OCI-LY7 (cell line): ENCODE measurements at regions not wholly inside any gene's neighbourhood (a gene's known extent, or its start where the extent isn't known, plus 50 kb on each side); places are given as distances from the start of the nearest gene placed in this dataset.

Experiments used
- BruUV-seq: library from RNA; stranded (reverse); fragments of 400-500 nt; replicated peaks from 2 replicates; lab custom pipeline; 2021; lab: Mats Ljungman, UMichigan
- CTCF ChIA-PET: fragments of 300-600 bp; sonication (Branson Sonifier 250); formaldehyde crosslinking; loops from one replicate; lab custom pipeline; 2022; ENCODE audit warnings: antibody characterized with exemption; ENCODE audit not compliant: unreplicated experiment; lab: Charles Lee
- POLR2A ChIA-PET: fragments of 300-600 bp; sonication (Branson Sonifier 250); formaldehyde crosslinking; loops from one replicate; lab custom pipeline; 2022; ENCODE audit warnings: antibody characterized with exemption; lab: Charles Lee
- DNase-seq: peaks from one replicate; pipeline ENCODE4 v3.0.0-alpha.2; 2015; ENCODE audit warnings: low spot score
- H2AFZ ChIP-seq: fragments of 200-600 bp; sonication (generic), shearing (Covaris generic); 2 replicates; pipeline ENCODE4 v1.6.1; 2014; ENCODE audit warnings: mild to moderate bottlenecking, antibody characterized with exemption, low read length, moderate library complexity
- H3K27ac ChIP-seq: fragments of 200-600 bp; sonication (generic); 2 replicates; pipeline ENCODE4 v1.5.1; 2014; ENCODE audit warnings: mixed run types, low read depth, mild to moderate bottlenecking, moderate library complexity, low read length, inconsistent platforms; ENCODE audit not compliant: poor library complexity, severe bottlenecking
- H3K36me3 ChIP-seq: fragments of 200-600 bp; sonication (generic); 2 replicates; pipeline ENCODE4 v1.6.1; 2014; ENCODE audit warnings: mild to moderate bottlenecking, antibody characterized with exemption, low read length, moderate library complexity, mixed read lengths; ENCODE audit not compliant: insufficient read depth
- H3K4me1 ChIP-seq: fragments of 200-600 bp; sonication (generic); 2 replicates; pipeline ENCODE4 v1.5.1; 2014; ENCODE audit warnings: mild to moderate bottlenecking, low read length; ENCODE audit not compliant: insufficient read depth, poor library complexity, severe bottlenecking
- H3K4me2 ChIP-seq: fragments of 200-600 bp; sonication (generic); 2 replicates; pipeline ENCODE4 v1.6.1; 2014; ENCODE audit warnings: mild to moderate bottlenecking, low read length
- H3K4me3 ChIP-seq: fragments of 200-600 bp; sonication (generic); 2 replicates; pipeline ENCODE4 v1.5.1; 2014; ENCODE audit warnings: mild to moderate bottlenecking, low read depth, low read length; ENCODE audit not compliant: poor library complexity, severe bottlenecking
- H3K79me2 ChIP-seq: fragments of 200-600 bp; sonication (generic); 2 replicates; pipeline ENCODE4 v1.6.1; 2016; ENCODE audit warnings: low read depth, mild to moderate bottlenecking, low read length, moderate library complexity, mixed read lengths; ENCODE audit not compliant: insufficient read depth
- H3K9me2 ChIP-seq: fragments of 200-600 bp; sonication (generic); 2 replicates; pipeline ENCODE4 v1.6.1; 2016; ENCODE audit warnings: mild to moderate bottlenecking, low read length, mixed read lengths; ENCODE audit not compliant: insufficient read depth
- H3K9me3 ChIP-seq: fragments of 200-600 bp; sonication (generic); 2 replicates; pipeline ENCODE4 v1.6.1; 2014; ENCODE audit warnings: mild to moderate bottlenecking, mixed run types, low read length, mixed read lengths
- H4K20me1 ChIP-seq: fragments of 200-600 bp; sonication (generic); 2 replicates; pipeline ENCODE4 v1.6.1; 2014; ENCODE audit warnings: mild to moderate bottlenecking, antibody characterized with exemption, low read length, moderate library complexity, mixed read lengths; ENCODE audit not compliant: insufficient read depth
- EZH2phosphoT487 ChIP-seq: fragments of 200-600 bp; sonication (generic); IDR thresholded peaks from 2 replicates; pipeline ENCODE4 v1.6.1; 2018; ENCODE audit warnings: low read depth, borderline replicate concordance, mild to moderate bottlenecking, mixed run types, antibody characterized with exemption, low read length, moderate library complexity, mixed read lengths
- intact Hi-C: fragments of 100-400 bp; cut with micrococcal nuclease; formaldehyde crosslinking; loops from one replicate; pipeline ENCODE4 v1.10.0; 2022; ENCODE audit not compliant: unreplicated experiment
- TF ChIP-seq, protein P1 (sequence below): fragments of 200-600 bp; sonication (generic); conservative IDR thresholded peaks from 2 replicates; pipeline ENCODE4 v1.5.1; 2014; ENCODE audit warnings: mild to moderate bottlenecking, antibody characterized with exemption, low read length, moderate library complexity, mixed read lengths

DNA sequence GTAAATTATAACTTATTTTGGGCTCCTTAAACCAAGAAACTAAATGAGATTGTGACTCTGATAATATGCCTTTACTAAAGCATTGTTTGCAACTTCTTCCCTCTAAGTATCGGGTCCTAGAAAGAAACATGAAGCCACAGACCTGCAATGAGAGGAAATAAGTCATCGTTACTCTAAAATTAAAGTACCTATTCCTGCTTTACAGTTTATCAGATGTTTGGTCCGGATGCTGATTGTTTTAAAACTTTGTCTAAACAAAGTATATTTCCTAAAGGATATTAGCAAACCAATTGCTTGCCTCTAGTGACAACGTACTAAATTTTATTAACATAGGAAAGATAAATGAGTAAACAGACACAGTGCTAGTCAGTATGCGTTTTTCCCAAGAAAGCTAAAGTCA lies 216.8 kb downstream of the GJA1 start:
- no peaks in the 10 kb centered on the region for H3K9me2 ChIP-seq
- no peak for TF ChIP-seq EZH2phosphoT487
- TF ChIP-seq, protein P1, sequence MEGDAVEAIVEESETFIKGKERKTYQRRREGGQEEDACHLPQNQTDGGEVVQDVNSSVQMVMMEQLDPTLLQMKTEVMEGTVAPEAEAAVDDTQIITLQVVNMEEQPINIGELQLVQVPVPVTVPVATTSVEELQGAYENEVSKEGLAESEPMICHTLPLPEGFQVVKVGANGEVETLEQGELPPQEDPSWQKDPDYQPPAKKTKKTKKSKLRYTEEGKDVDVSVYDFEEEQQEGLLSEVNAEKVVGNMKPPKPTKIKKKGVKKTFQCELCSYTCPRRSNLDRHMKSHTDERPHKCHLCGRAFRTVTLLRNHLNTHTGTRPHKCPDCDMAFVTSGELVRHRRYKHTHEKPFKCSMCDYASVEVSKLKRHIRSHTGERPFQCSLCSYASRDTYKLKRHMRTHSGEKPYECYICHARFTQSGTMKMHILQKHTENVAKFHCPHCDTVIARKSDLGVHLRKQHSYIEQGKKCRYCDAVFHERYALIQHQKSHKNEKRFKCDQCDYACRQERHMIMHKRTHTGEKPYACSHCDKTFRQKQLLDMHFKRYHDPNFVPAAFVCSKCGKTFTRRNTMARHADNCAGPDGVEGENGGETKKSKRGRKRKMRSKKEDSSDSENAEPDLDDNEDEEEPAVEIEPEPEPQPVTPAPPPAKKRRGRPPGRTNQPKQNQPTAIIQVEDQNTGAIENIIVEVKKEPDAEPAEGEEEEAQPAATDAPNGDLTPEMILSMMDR: no peak
- no peak overlapping the region for H2AFZ ChIP-seq
- H3K27ac ChIP-seq: no peak overlapping the region
- no peaks in the 10 kb centered on the region for H4K20me1 ChIP-seq
- intact Hi-C loops: no loop called here
- CTCF ChIA-PET: no interaction called here
- no peak overlapping the region for H3K4me3 ChIP-seq
- no peaks in the 10 kb centered on the region for H3K9me3 ChIP-seq
- no peak for DNase-seq
- no TSS peak for BruUV-seq
- no peaks in the 10 kb centered on the region for H3K36me3 ChIP-seq
- H3K4me2 ChIP-seq: no peak overlapping the region
- no peaks in the 10 kb centered on the region for H3K79me2 ChIP-seq
- no peaks in the 10 kb centered on the region for H3K4me1 ChIP-seq
- POLR2A ChIA-PET: no interaction called here

DNA sequence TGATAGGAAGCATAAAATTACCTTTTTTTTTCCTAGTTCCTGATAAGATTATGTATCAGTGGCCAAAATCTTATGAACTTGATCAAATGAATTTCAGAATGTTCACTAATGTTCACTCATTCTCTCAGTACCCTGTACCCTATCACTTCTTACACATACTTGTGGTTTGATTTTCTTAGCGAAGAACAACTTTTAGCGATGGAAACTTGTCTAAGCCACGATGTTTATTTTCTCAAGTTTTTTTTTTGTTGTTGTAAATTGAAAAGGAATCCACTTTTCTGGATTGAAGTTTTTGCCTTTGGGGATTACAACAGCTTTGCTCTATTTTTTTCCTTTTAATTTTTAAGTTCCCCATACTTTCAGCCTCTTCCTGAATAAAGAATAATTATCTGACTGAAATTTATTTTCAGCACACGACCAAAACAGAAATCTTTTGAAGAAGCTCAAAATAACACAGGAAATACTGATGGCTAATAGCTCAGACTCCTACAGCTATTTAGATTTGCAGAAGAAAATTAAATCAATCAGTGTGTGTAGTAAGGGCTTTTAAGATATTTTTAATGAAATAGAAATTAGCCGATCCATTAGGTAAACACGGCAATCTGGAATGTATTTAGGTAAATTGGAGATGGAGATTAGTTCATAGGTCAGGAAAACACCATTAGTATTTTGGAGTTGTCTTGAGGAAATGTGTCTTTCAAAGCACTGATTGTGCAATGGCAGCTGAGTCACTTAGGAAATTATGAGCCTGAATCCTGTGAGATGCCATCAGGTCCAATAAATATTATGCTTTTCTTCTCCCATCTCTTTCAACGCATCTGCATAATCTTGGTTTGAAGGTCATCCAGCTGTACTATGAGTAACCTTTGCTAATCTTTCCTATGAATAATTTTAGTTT lies 217.5 kb downstream of the GJA1 start:
- CTCF ChIA-PET: no interaction called here
- no TSS peak for BruUV-seq
- POLR2A ChIA-PET: no interaction called here
- DNase-seq: no peak
- Histone ChIP-seq H3K9me2 (no peaks in the 10 kb centered on the region), H3K27ac (no peak overlapping the region), H4K20me1 (no peaks in the 10 kb centered on the region), H3K36me3 (no peaks in the 10 kb centered on the region), H3K4me1 (no peaks in the 10 kb centered on the region), H2AFZ (no peak overlapping the region), H3K4me3 (no peak overlapping the region), H3K4me2 (no peak overlapping the region), H3K9me3 (no peaks in the 10 kb centered on the region), H3K79me2 (no peaks in the 10 kb centered on the region)
- TF ChIP-seq EZH2phosphoT487: no peak
- TF ChIP-seq, protein P1: no peak
- intact Hi-C loops: no loop called here

DNA sequence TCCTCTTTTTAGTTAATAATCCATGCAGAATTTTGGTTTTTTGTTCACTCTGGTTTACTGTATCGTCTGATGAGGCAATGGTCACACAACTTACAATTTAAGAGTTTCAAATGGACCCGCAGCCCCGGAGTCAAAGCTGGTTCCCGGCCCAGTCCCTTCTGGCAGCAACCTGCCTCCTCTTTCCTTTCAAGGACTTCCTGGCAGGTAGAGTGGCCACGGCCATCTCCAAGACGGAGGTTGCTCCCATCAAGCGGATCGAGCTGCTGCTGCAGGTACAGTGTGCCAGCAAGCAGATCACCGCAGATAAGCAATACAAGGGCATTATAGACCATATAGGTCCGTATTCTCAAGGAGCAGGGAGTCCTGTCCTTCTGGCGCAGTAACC lies 218.2 kb downstream of the GJA1 start:
- Histone ChIP-seq H3K4me1 (no peaks in the 10 kb centered on the region), H2AFZ (no peak overlapping the region), H3K9me3 (no peaks in the 10 kb centered on the region), H3K79me2 (no peaks in the 10 kb centered on the region), H3K27ac (no peak overlapping the region), H3K36me3 (no peaks in the 10 kb centered on the region), H4K20me1 (no peaks in the 10 kb centered on the region), H3K9me2 (no peaks in the 10 kb centered on the region), H3K4me3 (no peak overlapping the region), H3K4me2 (no peak overlapping the region)
- TF ChIP-seq, protein P1: no peak
- no peak for TF ChIP-seq EZH2phosphoT487
- no TSS peak for BruUV-seq
- intact Hi-C loops: no loop called here
- ChIA-PET POLR2A (no interaction called here), CTCF (no interaction called here)
- DNase-seq: no peak
